SKM-1 (cell line): ENCODE measurements at regions not wholly inside any gene's neighbourhood (a gene's known extent, or its start where the extent isn't known, plus 50 kb on each side); places are given as distances from the start of the nearest gene placed in this dataset.

Experiments
- DNase-seq: peaks from one replicate; lab custom pipeline; 2025; ENCODE audit not compliant: unreplicated experiment; lab: John Stamatoyannopoulos, UW

GRCh38 chr6:163694988-163695398, 280.5 kb downstream of the QKI start:
- no peak for DNase-seq

GRCh38 chr6:163694072-163694471, 279.6 kb downstream of the QKI start:
- no peak for DNase-seq

- no peak for DNase-seq
Measured at GRCh38 chr6:163691049-163691448, 276.5 kb downstream of the QKI start.

GRCh38 chr6:163688739-163689362, 274.3 kb downstream of the QKI start:
- no peak for DNase-seq

- DNase-seq, result no peak
Measured at GRCh38 chr6:163687075-163687474, 272.6 kb downstream of the QKI start.

- DNase-seq, result no peak
Measured at GRCh38 chr6:163686301-163686700, 271.8 kb downstream of the QKI start.

- no peak for DNase-seq
Measured at GRCh38 chr6:163683105-163683622, 268.6 kb downstream of the QKI start.

- DNase-seq, result no peak
Measured at GRCh38 chr6:163679753-163680152, 265.2 kb downstream of the QKI start.

GRCh38 chr6:163679012-163679660, 264.6 kb downstream of the QKI start:
- no peak for DNase-seq

GRCh38 chr6:163675611-163676010, 261.1 kb downstream of the QKI start:
- DNase-seq, result no peak

- no peak for DNase-seq
Measured at GRCh38 chr6:163672710-163673109, 258.2 kb downstream of the QKI start.

GRCh38 chr6:163671791-163672190, 257.3 kb downstream of the QKI start:
- DNase-seq, result no peak

GRCh38 chr6:163671355-163671754, 256.8 kb downstream of the QKI start:
- no peak for DNase-seq

GRCh38 chr6:163670336-163670735, 255.8 kb downstream of the QKI start:
- no peak for DNase-seq

- no peak for DNase-seq
Measured at GRCh38 chr6:163668061-163668426, 253.5 kb downstream of the QKI start.

- DNase-seq, result peak; percentile 84
Measured at GRCh38 chr6:163667372-163668060, 253.0 kb downstream of the QKI start.

GRCh38 chr6:163665464-163665863, 250.9 kb downstream of the QKI start:
- no peak for DNase-seq

- DNase-seq, result no peak
Measured at GRCh38 chr6:163663575-163663974, 249.1 kb downstream of the QKI start.

- DNase-seq, result no peak
Measured at GRCh38 chr6:163662604-163663225, 248.2 kb downstream of the QKI start.

GRCh38 chr6:163661272-163661671, 246.8 kb downstream of the QKI start:
- no peak for DNase-seq

GRCh38 chr6:163659803-163660202, 245.3 kb downstream of the QKI start:
- DNase-seq, result no peak
